ENCODE measurements at regions not wholly inside any gene's neighbourhood (a gene's known extent, or its start where the extent isn't known, plus 50 kb on each side); places are given as distances from the start of the nearest gene placed in this dataset.

DNA sequence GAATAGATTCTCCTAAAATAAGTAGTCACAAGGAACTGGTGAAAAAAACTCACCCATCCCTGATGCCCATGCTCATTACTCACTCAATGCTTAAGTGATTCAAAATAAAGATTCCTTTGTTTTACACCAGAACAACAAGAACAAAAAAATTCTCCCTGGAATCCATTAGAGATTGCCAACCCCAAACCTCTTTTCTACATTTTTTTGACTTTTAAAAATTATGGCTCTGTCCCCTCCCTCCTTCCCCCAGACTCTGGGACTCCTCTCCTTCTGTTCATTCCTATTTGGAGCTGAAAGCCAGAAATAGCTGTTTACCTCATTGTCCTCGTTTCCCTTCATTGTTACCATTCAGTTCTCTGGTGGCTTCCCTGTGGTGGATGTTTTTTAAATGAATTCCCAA lies 63.2 kb upstream of the FHIP2A start:
- no peak for TF ChIP-seq ZNF221 (tag by site-specific recombination; IDR thresholded peaks at IDR 0.05; ENCODE audit: borderline replicate concordance)
- TF ChIP-seq ZNF274 (IDR thresholded peaks at IDR 0.05; ENCODE audit: low read length), result no peak
- no peak for TF ChIP-seq ZNF274 (tag by site-specific recombination; IDR thresholded peaks at IDR 0.05; ENCODE audit: borderline replicate concordance)
- TF ChIP-seq, protein P1, sequence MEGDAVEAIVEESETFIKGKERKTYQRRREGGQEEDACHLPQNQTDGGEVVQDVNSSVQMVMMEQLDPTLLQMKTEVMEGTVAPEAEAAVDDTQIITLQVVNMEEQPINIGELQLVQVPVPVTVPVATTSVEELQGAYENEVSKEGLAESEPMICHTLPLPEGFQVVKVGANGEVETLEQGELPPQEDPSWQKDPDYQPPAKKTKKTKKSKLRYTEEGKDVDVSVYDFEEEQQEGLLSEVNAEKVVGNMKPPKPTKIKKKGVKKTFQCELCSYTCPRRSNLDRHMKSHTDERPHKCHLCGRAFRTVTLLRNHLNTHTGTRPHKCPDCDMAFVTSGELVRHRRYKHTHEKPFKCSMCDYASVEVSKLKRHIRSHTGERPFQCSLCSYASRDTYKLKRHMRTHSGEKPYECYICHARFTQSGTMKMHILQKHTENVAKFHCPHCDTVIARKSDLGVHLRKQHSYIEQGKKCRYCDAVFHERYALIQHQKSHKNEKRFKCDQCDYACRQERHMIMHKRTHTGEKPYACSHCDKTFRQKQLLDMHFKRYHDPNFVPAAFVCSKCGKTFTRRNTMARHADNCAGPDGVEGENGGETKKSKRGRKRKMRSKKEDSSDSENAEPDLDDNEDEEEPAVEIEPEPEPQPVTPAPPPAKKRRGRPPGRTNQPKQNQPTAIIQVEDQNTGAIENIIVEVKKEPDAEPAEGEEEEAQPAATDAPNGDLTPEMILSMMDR (tag by site-specific recombination; IDR thresholded peaks at IDR 0.05), result no peak
- no peak for TF ChIP-seq ZNF114 (tag by site-specific recombination; IDR thresholded peaks at IDR 0.05)
- TF ChIP-seq, protein P2, sequence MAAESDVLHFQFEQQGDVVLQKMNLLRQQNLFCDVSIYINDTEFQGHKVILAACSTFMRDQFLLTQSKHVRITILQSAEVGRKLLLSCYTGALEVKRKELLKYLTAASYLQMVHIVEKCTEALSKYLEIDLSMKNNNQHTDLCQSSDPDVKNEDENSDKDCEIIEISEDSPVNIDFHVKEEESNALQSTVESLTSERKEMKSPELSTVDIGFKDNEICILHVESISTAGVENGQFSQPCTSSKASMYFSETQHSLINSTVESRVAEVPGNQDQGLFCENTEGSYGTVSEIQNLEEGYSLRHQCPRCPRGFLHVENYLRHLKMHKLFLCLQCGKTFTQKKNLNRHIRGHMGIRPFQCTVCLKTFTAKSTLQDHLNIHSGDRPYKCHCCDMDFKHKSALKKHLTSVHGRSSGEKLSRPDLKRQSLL (tag by site-specific recombination; IDR thresholded peaks at IDR 0.05), result no peak
- TF ChIP-seq, protein P3, sequence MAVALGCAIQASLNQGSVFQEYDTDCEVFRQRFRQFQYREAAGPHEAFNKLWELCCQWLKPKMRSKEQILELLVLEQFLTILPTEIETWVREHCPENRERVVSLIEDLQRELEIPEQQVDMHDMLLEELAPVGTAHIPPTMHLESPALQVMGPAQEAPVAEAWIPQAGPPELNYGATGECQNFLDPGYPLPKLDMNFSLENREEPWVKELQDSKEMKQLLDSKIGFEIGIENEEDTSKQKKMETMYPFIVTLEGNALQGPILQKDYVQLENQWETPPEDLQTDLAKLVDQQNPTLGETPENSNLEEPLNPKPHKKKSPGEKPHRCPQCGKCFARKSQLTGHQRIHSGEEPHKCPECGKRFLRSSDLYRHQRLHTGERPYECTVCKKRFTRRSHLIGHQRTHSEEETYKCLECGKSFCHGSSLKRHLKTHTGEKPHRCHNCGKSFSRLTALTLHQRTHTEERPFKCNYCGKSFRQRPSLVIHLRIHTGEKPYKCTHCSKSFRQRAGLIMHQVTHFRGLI (tag by site-specific recombination; IDR thresholded peaks at IDR 0.05), result no peak
- TF ChIP-seq ZFP37 (tag by site-specific recombination; IDR thresholded peaks at IDR 0.05), result no peak
- no peak for TF ChIP-seq YY1 (tag by site-specific recombination; IDR thresholded peaks at IDR 0.05)
- TF ChIP-seq, protein P4, sequence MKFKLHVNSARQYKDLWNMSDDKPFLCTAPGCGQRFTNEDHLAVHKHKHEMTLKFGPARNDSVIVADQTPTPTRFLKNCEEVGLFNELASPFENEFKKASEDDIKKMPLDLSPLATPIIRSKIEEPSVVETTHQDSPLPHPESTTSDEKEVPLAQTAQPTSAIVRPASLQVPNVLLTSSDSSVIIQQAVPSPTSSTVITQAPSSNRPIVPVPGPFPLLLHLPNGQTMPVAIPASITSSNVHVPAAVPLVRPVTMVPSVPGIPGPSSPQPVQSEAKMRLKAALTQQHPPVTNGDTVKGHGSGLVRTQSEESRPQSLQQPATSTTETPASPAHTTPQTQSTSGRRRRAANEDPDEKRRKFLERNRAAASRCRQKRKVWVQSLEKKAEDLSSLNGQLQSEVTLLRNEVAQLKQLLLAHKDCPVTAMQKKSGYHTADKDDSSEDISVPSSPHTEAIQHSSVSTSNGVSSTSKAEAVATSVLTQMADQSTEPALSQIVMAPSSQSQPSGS (tag by site-specific recombination; IDR thresholded peaks at IDR 0.05; ENCODE audit: low read depth), result no peak
- TF ChIP-seq ZNF121 (tag by site-specific recombination; IDR thresholded peaks at IDR 0.05), result no peak
- TF ChIP-seq, protein P5, sequence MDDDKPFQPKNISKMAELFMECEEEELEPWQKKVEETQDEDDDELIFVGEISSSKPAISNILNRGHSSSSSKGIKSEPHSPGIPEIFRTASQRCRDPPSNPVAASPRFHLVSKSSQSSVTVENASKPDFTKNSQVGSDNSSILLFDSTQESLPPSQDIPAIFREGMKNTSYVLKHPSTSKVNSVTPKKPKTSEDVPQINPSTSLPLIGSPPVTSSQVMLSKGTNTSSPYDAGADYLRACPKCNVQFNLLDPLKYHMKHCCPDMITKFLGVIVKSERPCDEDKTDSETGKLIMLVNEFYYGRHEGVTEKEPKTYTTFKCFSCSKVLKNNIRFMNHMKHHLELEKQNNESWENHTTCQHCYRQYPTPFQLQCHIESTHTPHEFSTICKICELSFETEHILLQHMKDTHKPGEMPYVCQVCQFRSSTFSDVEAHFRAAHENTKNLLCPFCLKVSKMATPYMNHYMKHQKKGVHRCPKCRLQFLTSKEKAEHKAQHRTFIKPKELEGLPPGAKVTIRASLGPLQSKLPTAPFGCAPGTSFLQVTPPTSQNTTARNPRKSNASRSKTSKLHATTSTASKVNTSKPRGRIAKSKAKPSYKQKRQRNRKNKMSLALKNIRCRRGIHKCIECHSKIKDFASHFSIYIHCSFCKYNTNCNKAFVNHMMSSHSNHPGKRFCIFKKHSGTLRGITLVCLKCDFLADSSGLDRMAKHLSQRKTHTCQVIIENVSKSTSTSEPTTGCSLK (tag by site-specific recombination; IDR thresholded peaks at IDR 0.05), result no peak
